ENCODE measurements at regions not wholly inside any gene's neighbourhood (a gene's known extent, or its start where the extent isn't known, plus 50 kb on each side); places are given as distances from the start of the nearest gene placed in this dataset.

DNA sequence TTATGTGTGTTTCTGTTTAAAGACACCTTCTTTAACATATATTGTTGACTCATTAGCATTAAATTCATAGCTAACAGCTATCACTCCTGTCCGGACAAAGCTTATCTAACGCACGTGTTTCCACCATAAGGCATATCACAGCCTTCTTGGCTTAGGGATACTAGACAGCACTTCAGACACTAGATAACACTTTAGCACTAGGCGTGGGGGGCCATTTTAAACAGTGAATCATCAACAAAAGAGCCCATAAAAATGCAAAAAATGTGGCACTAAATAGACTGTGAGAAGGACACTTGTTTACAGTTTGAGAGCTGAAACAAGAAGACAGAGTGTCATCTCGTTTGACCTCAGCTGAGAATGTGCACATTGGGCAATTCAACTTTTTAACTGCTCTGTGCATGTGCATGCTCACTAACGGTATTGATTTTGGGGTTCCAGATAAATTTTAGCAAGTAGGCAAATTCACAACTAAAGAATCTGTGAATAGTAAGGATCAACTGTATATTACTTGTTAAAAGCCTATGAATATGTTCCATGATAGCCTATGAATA, 58.9 kb upstream of the RAI2 start:
- DNase-seq, result no peak

DNA sequence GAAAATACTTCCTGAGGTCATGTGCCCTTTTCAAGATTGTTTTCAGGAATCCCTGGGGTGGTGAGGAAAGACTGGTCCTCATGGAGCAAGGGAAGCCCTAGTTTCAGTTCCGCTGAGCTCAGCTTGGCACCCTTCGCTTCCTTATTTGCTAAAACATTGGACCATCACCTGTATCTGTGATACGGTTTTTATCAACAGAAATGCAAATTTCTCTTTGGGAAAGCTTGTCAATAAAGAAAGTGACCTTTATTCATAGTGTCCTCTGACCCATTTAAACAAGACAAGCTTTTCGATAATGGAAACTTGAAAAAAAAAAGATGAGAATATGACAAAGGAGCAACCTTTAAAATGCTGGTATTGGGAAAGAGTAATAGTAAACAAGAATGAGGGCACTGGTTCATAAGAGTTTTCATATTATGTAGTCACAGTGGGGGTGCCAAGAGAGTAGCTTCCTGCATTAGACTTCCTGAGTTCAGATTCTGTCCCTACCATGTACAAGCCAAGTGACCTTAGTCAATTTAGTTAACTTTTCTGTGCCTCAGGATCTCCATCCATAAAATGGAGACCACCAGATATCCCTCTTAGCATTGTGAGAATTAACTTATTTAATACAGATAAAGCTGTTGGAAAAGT, 57.0 kb upstream of the RAI2 start:
- DNase-seq, result no peak

- no peak for DNase-seq
Observed at GRCh38 chrX:17913801-17914200, 52.7 kb upstream of the RAI2 start.

Measured in NCI-H774 (cell line).